Progenitor cell of endocrine pancreas (in vitro differentiated cells): ENCODE measurements at regions not wholly inside any gene's neighbourhood (a gene's known extent, or its start where the extent isn't known, plus 50 kb on each side); places are given as distances from the start of the nearest gene placed in this dataset.

Source experiments
- DNase-seq: peaks from one replicate; pipeline ENCODE4 v3.0.0; 2021; ENCODE audit warnings: low spot score; ENCODE audit not compliant: unreplicated experiment
- H3K27ac Mint-ChIP-seq: 2 replicates; pipeline ENCODE4 v1.8.0; 2021; ENCODE audit warnings: mild to moderate bottlenecking, moderate library complexity, mixed read lengths
- H3K27me3 Mint-ChIP-seq: 2 replicates; pipeline ENCODE4 v1.8.0; 2021; ENCODE audit warnings: mixed read lengths
- H3K36me3 Mint-ChIP-seq: 2 replicates; pipeline ENCODE4 v1.8.0; 2022; ENCODE audit warnings: mixed read lengths; ENCODE audit not compliant: insufficient read depth
- H3K4me1 Mint-ChIP-seq: 2 replicates; pipeline ENCODE4 v1.8.0; 2021; ENCODE audit warnings: low read depth, mixed read lengths
- H3K4me3 Mint-ChIP-seq: 2 replicates; pipeline ENCODE4 v1.8.0; 2021; ENCODE audit warnings: low read depth, mild to moderate bottlenecking, moderate library complexity, mixed read lengths
- H3K9me3 Mint-ChIP-seq: 2 replicates; pipeline ENCODE4 v1.8.0; 2021; ENCODE audit warnings: low read depth, mixed read lengths
- TF ChIP-seq, protein P1 (sequence below): fragments of 200-600 bp; sonication (generic); IDR thresholded peaks from one replicate; pipeline ENCODE4 v1.5.0; 2021; ENCODE audit warnings: antibody characterized with exemption, mild to moderate bottlenecking; ENCODE audit not compliant: unreplicated experiment

DNA sequence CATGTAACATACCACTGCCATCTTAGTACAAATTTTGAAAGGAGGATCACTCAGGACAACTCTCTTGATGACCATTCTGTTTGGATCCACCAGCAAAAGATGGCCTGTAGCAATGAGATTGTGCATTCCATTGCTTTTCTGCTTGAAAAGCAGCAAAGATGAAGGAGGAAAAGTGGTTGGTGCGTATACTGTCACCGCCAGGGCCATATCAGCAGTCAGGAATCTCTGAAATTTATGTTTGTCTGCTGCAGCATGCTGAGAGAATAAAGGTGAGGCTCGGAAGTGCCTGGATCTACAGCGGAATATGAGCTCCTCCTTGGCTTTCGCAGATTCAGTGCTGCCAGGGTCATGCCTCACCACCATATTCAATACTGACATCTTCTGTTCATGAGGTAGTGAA is 144.4 kb downstream of the GPBP1 start:
- DNase-seq = no peak
- TF ChIP-seq, protein P1, sequence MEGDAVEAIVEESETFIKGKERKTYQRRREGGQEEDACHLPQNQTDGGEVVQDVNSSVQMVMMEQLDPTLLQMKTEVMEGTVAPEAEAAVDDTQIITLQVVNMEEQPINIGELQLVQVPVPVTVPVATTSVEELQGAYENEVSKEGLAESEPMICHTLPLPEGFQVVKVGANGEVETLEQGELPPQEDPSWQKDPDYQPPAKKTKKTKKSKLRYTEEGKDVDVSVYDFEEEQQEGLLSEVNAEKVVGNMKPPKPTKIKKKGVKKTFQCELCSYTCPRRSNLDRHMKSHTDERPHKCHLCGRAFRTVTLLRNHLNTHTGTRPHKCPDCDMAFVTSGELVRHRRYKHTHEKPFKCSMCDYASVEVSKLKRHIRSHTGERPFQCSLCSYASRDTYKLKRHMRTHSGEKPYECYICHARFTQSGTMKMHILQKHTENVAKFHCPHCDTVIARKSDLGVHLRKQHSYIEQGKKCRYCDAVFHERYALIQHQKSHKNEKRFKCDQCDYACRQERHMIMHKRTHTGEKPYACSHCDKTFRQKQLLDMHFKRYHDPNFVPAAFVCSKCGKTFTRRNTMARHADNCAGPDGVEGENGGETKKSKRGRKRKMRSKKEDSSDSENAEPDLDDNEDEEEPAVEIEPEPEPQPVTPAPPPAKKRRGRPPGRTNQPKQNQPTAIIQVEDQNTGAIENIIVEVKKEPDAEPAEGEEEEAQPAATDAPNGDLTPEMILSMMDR = no peak
- H3K27me3 Mint-ChIP-seq = peaks cover 8% of the 10 kb centered on the region
- H3K4me3 Mint-ChIP-seq = no peak overlapping the region
- no peaks in the 10 kb centered on the region for H3K4me1 Mint-ChIP-seq
- H3K9me3 Mint-ChIP-seq = no peaks in the 10 kb centered on the region
- no peaks in the 10 kb centered on the region for H3K36me3 Mint-ChIP-seq
- H3K27ac Mint-ChIP-seq = no peak overlapping the region

DNA sequence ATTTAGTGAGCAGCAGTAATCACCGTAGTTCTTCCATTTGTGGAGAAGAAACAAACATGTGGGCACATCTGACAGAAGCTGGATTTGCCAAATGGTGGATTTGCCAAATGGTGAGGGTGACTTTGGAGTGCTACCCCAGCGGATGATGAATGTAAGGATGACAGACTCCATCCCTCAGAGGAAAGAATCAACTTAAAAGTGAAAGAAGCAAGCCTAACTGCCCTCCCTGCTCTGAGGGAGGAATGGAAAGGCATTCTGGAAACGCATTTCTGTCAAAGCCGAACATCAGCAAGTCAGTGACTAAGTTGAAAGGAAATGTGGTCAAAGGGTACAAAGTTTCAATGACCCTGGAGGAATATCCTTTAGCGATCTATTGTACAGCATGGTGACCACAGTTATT is 143.5 kb downstream of the GPBP1 start:
- H3K9me3 Mint-ChIP-seq = no peaks in the 10 kb centered on the region
- H3K4me3 Mint-ChIP-seq = no peak overlapping the region
- H3K27me3 Mint-ChIP-seq = peaks cover 7% of the 10 kb centered on the region
- no peaks in the 10 kb centered on the region for H3K36me3 Mint-ChIP-seq
- no peak overlapping the region for H3K27ac Mint-ChIP-seq
- DNase-seq = no peak
- TF ChIP-seq, protein P1 = no peak
- no peaks in the 10 kb centered on the region for H3K4me1 Mint-ChIP-seq

DNA sequence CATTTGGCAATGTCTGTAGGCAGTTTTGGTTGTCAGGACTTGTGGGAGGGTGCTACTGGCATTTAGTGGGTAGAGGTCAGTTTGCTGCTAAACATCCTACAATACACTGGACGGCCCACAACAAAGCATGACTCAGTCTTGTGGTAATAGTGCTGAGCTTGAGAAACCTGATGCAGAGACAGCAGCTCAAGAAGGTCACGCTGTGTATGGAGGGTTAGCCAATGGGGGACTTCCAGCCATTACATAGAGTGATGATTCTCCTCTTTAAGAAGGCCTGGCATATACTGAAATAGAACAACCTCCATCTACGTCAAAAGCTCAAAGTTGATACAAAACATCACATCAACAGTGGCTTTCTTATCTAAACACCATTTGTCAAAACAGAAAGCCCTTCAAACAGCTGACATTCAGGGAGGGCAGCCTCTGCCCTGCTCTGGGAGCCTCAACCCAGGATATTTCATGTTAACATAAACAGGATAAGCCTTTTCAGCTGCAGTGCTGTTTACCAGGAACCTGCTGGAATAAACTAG is 143.0 kb downstream of the GPBP1 start:
- Mint-ChIP-seq H3K36me3 (no peaks in the 10 kb centered on the region), H3K4me3 (no peak overlapping the region), H3K9me3 (no peaks in the 10 kb centered on the region), H3K27me3 (peaks cover 5% of the 10 kb centered on the region), H3K4me1 (peaks cover 2% of the 10 kb centered on the region), H3K27ac (no peak overlapping the region)
- TF ChIP-seq, protein P1 = no peak
- no peak for DNase-seq

DNA sequence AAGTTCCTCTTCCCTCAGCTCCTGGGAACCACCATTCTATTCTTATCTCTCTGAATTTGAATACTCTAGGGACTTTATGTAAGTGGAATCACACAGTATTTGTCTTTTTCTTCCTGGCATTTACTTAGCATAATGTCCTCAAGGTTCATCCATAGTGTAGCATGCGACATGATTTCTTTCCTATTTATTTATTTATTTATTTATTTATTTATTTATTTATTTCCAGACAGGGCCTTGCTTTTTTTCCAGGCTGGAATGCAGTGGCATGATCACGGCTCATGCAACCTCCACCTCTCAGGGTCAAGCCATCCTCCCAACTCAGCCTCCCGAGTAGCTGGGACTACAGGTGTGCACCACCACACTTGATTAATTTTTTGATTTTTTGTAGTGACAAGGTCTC is 142.1 kb downstream of the GPBP1 start:
- Mint-ChIP-seq H3K27me3 (peaks cover 5% of the 10 kb centered on the region), H3K4me3 (no peak overlapping the region), H3K4me1 (peaks cover 3% of the 10 kb centered on the region), H3K36me3 (no peaks in the 10 kb centered on the region), H3K9me3 (no peaks in the 10 kb centered on the region), H3K27ac (no peak overlapping the region)
- TF ChIP-seq, protein P1 = no peak
- no peak for DNase-seq
